ENCODE measurements at regions not wholly inside any gene's neighbourhood (a gene's known extent, or its start where the extent isn't known, plus 50 kb on each side); places are given as distances from the start of the nearest gene placed in this dataset.

DNA sequence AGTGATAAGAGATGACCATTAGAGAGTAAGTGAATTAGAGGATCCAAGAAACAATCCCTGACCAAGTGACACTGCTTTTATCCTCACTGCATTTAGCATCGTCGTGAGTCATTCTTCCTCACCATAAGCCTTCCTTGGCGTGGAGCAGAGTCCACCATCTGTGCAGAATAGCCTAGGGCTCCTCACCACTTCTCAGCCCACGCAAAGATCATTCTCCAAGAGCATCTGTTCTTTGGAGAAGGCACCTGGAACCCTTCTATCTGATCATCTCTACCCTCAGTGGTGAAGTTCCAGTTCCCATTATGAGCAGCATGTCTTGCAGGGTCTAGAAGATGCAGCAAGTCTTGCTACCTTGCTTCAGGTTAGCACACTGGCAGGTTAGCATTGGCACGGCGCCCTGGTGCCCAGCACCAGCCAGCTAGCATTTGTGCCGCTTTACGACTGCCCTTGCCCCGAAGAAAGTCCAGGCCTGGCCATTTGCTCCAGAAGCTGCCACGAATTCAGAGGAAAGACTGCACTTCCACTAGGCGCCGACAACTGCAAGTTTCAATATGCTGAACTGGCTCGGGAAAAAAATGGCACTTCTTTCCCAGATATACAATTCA, 225.8 kb downstream of the TTC32 start:
- no peak for DNase-seq

- no peak for DNase-seq
Measured at GRCh38 chr2:19675003-19675629, 226.7 kb downstream of the TTC32 start.

DNA sequence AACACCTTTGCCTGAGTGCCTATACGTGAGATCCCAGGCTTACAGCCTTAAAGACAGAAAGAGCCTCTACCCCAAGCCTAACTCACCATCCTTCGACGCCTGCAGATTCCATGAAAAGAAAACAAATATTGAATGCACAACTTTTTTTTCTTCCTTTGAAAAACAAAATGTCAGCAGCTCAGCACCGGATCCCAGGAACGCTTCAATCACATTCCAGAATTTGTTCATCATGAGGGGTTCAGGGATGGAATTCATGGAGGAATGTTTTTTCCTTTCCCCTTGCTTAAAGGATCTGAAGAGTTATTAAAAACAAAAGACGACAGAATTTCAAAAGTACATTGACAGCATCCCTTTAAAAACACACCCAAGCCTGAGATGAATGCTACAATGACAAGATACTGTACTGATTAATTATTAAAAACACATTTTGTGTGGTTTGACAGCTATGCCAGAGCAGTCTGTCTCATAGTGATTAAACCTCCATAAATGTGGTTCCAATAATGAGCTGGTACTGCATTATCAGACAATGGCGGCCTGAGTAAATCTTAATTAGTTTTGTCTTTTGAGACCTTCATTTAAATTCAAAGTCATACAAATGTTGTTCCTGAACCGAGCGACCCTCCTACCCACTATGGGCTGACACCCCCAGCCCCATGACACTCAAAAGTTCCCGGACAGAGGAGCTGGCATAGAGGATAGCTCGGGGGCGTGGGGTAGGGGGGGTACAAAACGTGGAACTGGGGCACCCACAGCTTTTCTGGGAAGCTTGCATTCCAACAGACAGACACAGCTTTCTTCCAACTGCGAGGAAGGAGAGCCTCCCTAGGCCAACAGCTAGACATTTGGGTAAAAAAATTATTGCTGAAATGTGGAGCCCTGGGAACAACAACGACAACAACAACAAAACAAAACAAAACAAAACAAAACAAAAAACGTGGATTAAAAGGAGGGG, 227.5 kb downstream of the TTC32 start:
- no peak for DNase-seq

GRCh38 chr2:19673213-19673791, 228.5 kb downstream of the TTC32 start:
- no peak for DNase-seq

- no peak for DNase-seq
Measured at GRCh38 chr2:19671916-19672315, 229.9 kb downstream of the TTC32 start.

- DNase-seq = no peak
Measured at GRCh38 chr2:19671311-19671710, 230.5 kb downstream of the TTC32 start.

GRCh38 chr2:19670303-19670702, 231.5 kb downstream of the TTC32 start:
- no peak for DNase-seq

GRCh38 chr2:19669559-19669958, 232.2 kb downstream of the TTC32 start:
- no peak for DNase-seq

DNA sequence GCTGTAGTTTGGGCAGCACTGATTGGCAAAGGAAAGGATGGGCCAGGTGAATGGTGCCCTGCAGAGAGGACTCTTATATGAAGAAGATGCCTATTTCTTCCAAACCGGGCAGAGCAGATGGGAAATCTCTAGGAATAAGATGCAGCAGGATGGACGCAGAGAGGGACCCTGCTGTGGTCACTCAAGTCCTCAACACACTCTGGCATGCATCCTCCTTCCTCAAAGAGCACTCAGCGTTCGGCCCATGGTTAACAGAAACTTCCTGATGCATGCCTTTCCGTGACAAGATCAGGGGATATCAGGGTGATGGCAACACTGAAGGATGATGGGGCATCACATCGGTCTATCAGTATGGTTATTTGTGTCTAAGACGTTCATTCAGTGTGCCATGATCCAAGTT, 232.7 kb downstream of the TTC32 start:
- no peak for DNase-seq

GRCh38 chr2:19667536-19667949, 234.2 kb downstream of the TTC32 start:
- no peak for DNase-seq

DNA sequence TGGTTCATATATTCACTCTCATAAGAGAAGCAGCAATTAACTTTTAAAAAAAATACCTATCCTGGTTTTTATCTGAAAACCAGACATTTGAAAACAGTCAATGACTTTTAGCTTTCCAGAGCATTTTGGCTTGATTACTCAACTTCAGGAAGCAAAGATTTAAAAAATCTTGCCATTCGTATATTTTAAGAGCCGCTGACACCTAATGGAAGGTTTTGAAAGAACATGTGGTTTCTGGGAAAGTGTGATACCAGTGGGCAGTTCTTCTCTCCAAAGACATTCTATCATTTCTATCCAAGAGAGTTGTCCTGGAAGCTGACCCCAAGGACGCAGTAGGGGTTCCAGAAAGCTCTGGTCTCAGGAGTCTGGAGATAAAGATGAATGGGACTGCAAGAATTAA, 234.7 kb downstream of the TTC32 start:
- no peak for DNase-seq

DNA sequence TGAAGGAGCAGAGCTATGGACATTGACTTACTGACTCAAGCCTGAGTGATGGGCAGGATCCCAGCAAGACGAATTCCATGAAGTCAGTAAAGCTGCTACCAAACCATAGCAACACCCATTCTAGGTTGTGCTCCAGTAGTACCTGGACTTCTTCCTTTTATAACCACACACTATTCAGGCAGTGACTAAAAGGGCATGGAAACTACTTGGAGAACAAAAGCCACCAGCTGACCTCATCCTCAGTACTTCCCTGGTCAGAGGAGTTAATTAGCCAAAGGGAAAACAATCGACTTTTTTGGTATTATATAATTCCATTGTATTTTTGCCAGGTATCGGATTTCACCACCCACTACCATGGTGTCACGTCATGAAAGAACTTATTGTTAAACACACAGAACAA, 237.1 kb downstream of the TTC32 start:
- DNase-seq = no peak

DNA sequence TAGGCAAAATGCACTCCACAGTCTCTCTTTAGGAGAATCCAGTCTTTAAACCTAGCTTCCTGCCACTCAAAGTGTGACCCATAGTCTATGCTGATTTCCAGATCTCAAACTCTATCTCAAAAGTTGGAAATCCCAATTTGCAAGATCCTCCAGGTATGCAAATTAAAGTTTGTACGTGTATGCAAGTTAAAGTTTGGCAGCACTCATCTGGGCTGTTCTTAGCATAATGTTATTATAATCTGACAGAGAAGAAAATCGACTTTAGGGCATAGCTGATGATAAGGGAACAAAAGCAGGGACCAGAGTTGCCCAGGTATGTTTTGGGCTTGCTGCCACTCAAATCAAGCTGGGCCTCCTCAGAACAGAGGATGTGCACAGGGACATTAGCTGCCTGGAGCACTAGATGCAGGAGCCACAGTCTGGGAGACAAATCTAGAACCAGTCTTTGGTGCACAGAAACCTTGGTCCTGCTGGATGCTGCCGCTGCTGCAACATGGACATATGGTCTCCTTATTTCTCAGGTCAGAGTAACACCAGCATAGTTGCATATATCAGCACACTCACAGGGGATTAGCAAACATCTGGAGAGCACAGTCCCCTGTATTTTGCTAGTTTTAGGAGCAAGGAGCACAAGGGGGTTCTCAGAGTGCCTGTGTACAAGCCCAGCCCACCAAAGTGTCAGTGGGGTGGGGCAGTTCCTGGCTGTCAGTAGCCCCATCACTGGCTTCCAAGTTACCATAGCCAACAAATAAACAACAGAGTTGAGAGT, 242.6 kb downstream of the TTC32 start:
- no peak for DNase-seq

DNA sequence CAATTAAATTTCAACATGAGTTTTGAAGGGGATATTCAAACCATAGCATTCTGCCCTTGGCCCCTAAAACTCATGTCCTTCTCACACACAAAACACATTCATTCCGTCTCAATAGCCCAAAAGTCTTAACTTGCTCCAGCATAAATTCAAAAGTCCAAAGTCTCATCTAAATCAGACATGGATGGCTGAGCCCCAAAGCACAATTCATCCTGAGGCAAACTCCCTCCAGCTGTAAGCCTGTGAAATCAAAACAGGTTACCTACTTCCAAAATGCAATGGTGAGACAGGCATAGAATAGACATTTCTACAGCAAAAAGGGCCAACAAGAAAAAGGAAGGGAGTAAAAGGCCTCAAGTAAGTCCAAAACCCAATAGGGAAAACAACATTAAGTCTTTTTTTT, 245.8 kb downstream of the TTC32 start:
- no peak for DNase-seq

GRCh38 chr2:19654310-19655090, 247.3 kb downstream of the TTC32 start:
- no peak for DNase-seq

GRCh38 chr2:19653509-19653908, 248.3 kb downstream of the TTC32 start:
- DNase-seq = no peak

DNA sequence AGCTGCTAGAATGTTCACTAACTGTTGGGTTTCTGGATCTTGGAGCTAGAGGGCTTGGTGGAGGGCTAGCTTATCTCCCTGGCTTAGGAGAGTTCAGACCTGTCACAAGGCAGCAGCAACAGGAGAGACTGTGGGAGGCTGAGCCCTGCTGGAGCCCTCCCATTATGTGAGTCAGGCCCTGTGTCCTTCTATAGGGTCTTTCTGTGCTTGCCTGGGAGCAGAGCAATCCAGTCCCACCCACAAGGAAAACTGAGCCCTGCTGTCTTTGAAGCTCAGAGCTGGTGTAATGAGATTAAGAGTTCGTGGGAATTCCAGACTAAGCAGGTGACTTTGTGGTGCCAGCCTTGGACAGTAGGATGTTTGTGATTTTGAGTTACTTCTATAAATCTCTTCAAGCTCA, 249.0 kb downstream of the TTC32 start:
- DNase-seq = no peak

DNA sequence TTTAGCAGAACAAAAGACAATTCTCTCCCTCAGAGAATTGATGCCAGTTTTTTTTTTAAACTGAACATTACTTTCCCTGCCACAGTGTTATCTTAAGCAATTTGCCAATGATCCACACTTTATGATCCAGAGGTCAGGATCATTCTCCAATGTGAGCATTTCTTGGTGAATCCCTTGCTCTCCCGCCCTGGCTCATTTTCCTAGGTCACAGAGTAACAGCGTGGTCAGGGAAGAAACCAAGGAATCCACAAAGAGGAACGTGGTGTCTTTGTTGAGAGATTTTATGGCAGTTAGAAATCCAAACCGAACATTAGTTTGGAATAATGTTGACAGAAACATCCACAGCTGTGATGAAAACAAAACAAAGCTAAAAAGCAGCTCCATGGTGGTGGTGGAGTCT, 250.3 kb downstream of the TTC32 start:
- DNase-seq = no peak

- no peak for DNase-seq
Measured at GRCh38 chr2:19649785-19650380, 251.9 kb downstream of the TTC32 start.

DNA sequence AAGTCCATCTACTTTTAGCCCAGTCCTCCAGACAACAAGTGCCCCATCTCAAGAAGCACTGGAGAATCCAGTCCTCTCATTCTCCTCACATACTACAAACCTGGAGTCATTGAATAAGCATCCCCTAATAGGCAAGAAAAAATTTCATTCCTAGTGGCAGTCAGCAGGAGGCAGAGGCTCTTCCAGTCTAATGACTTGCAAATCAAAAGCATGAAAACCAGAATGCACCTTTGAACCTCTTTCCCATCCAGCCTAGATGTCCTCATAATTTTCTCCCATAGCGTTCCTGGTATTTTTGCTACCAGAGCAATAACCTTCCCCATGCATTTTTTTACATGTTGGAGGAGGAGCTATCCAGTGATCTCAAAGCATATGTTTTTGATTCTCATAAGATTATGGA, 252.6 kb downstream of the TTC32 start:
- no peak for DNase-seq

- no peak for DNase-seq
Measured at GRCh38 chr2:19648583-19648982, 253.2 kb downstream of the TTC32 start.

DNA sequence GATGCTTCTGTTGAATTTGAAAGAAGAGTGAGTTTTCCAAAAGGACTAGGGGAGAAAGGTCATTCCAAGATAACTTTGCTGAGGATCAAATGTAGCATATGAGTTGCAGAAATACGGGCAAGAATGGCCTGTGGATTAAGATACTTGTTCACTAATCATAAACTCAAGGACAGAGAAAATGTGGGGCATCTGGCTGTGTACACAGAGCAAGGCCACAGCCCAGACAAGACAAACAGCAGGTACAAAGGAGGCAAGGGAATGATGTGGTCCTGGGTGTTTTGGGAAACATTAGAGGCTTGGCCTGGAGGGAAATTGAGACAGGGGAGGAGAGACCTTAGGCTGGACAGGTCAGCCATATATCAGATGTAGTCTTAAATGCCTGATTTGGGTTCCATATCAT, 254.8 kb downstream of the TTC32 start:
- no peak for DNase-seq

All from activated CD8-positive, alpha-beta memory T cell treated with anti-CD3 and anti-CD28 coated beads, Interleukin-2, amount 50 U/mL, for 48 hours (primary cell).